HEK293T (cell line): ENCODE measurements at regions not wholly inside any gene's neighbourhood (a gene's known extent, or its start where the extent isn't known, plus 50 kb on each side); places are given as distances from the start of the nearest gene placed in this dataset.

Experiments used
- ARNT ChIP-seq: fragments of 450-650 bp; IDR thresholded peaks from 2 replicates; pipeline ENCODE4 v1.6.1; 2017; ENCODE audit warnings: mild to moderate bottlenecking
- BHLHE40 ChIP-seq: fragments of 450-650 bp; IDR thresholded peaks from 2 replicates; pipeline ENCODE4 v1.6.1; 2016; ENCODE audit warnings: mild to moderate bottlenecking, moderate library complexity, borderline replicate concordance
- FOXA1 ChIP-seq: fragments of 450-650 bp; IDR thresholded peaks from 2 replicates; pipeline ENCODE4 v1.6.1; 2016; ENCODE audit warnings: mild to moderate bottlenecking
- FOXK2 ChIP-seq: fragments of 450-650 bp; IDR thresholded peaks from 2 replicates; pipeline ENCODE4 v1.6.1; 2016; ENCODE audit warnings: mild to moderate bottlenecking
- HDGF ChIP-seq: fragments of 450-650 bp; IDR thresholded peaks from 2 replicates; pipeline ENCODE4 v1.6.1; 2017; ENCODE audit warnings: antibody characterized with exemption, borderline replicate concordance
- L3MBTL2 ChIP-seq: fragments of 450-650 bp; conservative IDR thresholded peaks from 2 replicates; pipeline ENCODE4 v1.6.1; 2016; ENCODE audit warnings: mild to moderate bottlenecking
- NFRKB ChIP-seq: fragments of 450-650 bp; IDR thresholded peaks from 2 replicates; pipeline ENCODE4 v1.6.1; 2016; ENCODE audit warnings: mild to moderate bottlenecking, moderate library complexity
- PKNOX1 ChIP-seq: fragments of 450-650 bp; IDR thresholded peaks from 2 replicates; pipeline ENCODE4 v1.6.1; 2016
- SUZ12 ChIP-seq: fragments of 450-650 bp; IDR thresholded peaks from 2 replicates; pipeline ENCODE4 v1.6.1; 2016; ENCODE audit warnings: mild to moderate bottlenecking
- TARDBP ChIP-seq: fragments of 450-650 bp; IDR thresholded peaks from 2 replicates; pipeline ENCODE4 v1.6.1; 2016
- ZNF384 ChIP-seq: fragments of 450-650 bp; IDR thresholded peaks from 2 replicates; pipeline ENCODE4 v1.6.1; 2016

GRCh38 chr9:86893811-86894490 is 53.4 kb downstream of the GAS1 start:
- TF ChIP-seq TARDBP (no peak), FOXA1 (no peak), HDGF (no peak), ZNF384 (no peak), L3MBTL2 (no peak), BHLHE40 (no peak), ARNT (no peak), NFRKB (no peak), PKNOX1 (no peak), FOXK2 (no peak), SUZ12 (no peak)
